ENCODE measurements at regions not wholly inside any gene's neighbourhood (a gene's known extent, or its start where the extent isn't known, plus 50 kb on each side); places are given as distances from the start of the nearest gene placed in this dataset.
"Not testable (repeated sequence)": the region's sequence is repeated elsewhere in the genome, so short reads cannot be mapped to it uniquely, and the experiment has no call there.

DNA sequence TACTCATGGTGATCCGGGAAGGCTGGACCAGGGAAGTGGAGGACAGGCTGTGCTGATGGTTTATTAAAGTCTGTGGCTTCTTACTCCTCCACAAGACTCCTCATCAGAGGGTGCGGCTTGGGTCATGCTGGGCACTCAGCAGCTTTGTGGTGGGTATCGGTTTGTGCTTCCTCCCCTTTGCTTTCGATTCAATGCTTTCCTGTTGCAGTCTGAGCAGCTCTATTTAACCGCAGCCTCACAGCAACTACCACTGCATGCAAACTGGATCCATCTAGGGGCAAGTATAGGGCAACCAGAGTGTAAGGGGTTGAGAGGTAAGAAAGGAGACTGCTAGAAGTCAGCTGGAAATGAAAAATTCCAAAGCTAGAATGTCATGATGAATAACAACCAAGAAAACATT is 78.8 kb upstream of the NOTCH2NLA start:
- TF ChIP-seq, protein P1, sequence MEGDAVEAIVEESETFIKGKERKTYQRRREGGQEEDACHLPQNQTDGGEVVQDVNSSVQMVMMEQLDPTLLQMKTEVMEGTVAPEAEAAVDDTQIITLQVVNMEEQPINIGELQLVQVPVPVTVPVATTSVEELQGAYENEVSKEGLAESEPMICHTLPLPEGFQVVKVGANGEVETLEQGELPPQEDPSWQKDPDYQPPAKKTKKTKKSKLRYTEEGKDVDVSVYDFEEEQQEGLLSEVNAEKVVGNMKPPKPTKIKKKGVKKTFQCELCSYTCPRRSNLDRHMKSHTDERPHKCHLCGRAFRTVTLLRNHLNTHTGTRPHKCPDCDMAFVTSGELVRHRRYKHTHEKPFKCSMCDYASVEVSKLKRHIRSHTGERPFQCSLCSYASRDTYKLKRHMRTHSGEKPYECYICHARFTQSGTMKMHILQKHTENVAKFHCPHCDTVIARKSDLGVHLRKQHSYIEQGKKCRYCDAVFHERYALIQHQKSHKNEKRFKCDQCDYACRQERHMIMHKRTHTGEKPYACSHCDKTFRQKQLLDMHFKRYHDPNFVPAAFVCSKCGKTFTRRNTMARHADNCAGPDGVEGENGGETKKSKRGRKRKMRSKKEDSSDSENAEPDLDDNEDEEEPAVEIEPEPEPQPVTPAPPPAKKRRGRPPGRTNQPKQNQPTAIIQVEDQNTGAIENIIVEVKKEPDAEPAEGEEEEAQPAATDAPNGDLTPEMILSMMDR (IDR thresholded peaks at IDR 0.05) = not testable (repeated sequence)
- TF ChIP-seq, protein P2, sequence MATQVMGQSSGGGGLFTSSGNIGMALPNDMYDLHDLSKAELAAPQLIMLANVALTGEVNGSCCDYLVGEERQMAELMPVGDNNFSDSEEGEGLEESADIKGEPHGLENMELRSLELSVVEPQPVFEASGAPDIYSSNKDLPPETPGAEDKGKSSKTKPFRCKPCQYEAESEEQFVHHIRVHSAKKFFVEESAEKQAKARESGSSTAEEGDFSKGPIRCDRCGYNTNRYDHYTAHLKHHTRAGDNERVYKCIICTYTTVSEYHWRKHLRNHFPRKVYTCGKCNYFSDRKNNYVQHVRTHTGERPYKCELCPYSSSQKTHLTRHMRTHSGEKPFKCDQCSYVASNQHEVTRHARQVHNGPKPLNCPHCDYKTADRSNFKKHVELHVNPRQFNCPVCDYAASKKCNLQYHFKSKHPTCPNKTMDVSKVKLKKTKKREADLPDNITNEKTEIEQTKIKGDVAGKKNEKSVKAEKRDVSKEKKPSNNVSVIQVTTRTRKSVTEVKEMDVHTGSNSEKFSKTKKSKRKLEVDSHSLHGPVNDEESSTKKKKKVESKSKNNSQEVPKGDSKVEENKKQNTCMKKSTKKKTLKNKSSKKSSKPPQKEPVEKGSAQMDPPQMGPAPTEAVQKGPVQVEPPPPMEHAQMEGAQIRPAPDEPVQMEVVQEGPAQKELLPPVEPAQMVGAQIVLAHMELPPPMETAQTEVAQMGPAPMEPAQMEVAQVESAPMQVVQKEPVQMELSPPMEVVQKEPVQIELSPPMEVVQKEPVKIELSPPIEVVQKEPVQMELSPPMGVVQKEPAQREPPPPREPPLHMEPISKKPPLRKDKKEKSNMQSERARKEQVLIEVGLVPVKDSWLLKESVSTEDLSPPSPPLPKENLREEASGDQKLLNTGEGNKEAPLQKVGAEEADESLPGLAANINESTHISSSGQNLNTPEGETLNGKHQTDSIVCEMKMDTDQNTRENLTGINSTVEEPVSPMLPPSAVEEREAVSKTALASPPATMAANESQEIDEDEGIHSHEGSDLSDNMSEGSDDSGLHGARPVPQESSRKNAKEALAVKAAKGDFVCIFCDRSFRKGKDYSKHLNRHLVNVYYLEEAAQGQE (IDR thresholded peaks at IDR 0.05; ENCODE audit: insufficient read depth in 1 of 2, low read depth in 2 of 2, low read length in 1 of 2) = not testable (repeated sequence)
- TF ChIP-seq POLR2AphosphoS5 (IDR thresholded peaks at IDR 0.05; ENCODE audit: low read depth, low read length); TCF7L2 (IDR thresholded peaks at IDR 0.05; ENCODE audit: low read depth, low read length); SIN3A (IDR thresholded peaks at IDR 0.05; ENCODE audit: borderline replicate concordance, insufficient read depth, low read depth, low read length): not testable (repeated sequence)
